WTC11 (cell line): ENCODE measurements at regions not wholly inside any gene's neighbourhood (a gene's known extent, or its start where the extent isn't known, plus 50 kb on each side); places are given as distances from the start of the nearest gene placed in this dataset.

Experiments
- ATAC-seq: fragments of 200-7000 bp; cut with Tn5 transposase; 2 replicates; pipeline ENCODE4 v1.10.0; 2021; ENCODE audit warnings: mild to moderate bottlenecking, moderate library complexity
- CTCF ChIA-PET: fragments of 300-600 bp; sonication (Branson Sonifier 250); formaldehyde crosslinking; loops from one replicate; lab custom pipeline; 2021; ENCODE audit warnings: antibody characterized with exemption; lab: Charles Lee
- POLR2A ChIA-PET: fragments of 350-600 bp; sonication (Branson Sonifier 250); formaldehyde crosslinking; loops from one replicate; lab custom pipeline; 2021; ENCODE audit warnings: antibody characterized with exemption; lab: Charles Lee
- DNase-seq: peaks from one replicate; pipeline ENCODE4 v3.0.0; 2021; ENCODE audit warnings: low spot score
- H3K27ac Mint-ChIP-seq: 2 replicates; pipeline ENCODE4 v1.8.0; 2021; ENCODE audit warnings: mixed read lengths
- H3K27me3 Mint-ChIP-seq: 2 replicates; pipeline ENCODE4 v1.8.0; 2021; ENCODE audit warnings: low read depth, mild to moderate bottlenecking, moderate library complexity, mixed read lengths
- H3K36me3 Mint-ChIP-seq: 2 replicates; pipeline ENCODE4 v1.8.0; 2021; ENCODE audit warnings: mixed read lengths
- H3K4me1 Mint-ChIP-seq: 2 replicates; pipeline ENCODE4 v1.8.0; 2022; ENCODE audit warnings: mixed read lengths
- H3K4me3 Mint-ChIP-seq: 2 replicates; pipeline ENCODE4 v1.8.0; 2021; ENCODE audit warnings: mild to moderate bottlenecking, moderate library complexity, mixed read lengths
- H3K9me3 Mint-ChIP-seq: 2 replicates; pipeline ENCODE4 v1.8.0; 2021; ENCODE audit warnings: mixed read lengths
- AR ChIP-seq: fragments of 250-450 bp; sonication (Bioruptor Pico); IDR thresholded peaks from 2 replicates; pipeline ENCODE4 v1.9.0; 2021; ENCODE audit warnings: mild to moderate bottlenecking
- CREB1 ChIP-seq: sonication (generic); formaldehyde crosslinking; IDR thresholded peaks from 2 replicates; pipeline ENCODE4 v1.8.0; 2023; ENCODE audit warnings: mild to moderate bottlenecking, missing genetic modification reagents
- E2F5 ChIP-seq: sonication (generic); formaldehyde crosslinking; IDR thresholded peaks from 2 replicates; pipeline ENCODE4 v1.8.1; 2022; ENCODE audit warnings: mild to moderate bottlenecking, moderate library complexity, missing genetic modification reagents
- FOXJ3 ChIP-seq: sonication (generic); formaldehyde crosslinking; IDR thresholded peaks from 2 replicates; pipeline ENCODE4 v1.9.0; 2021; ENCODE audit warnings: missing genetic modification reagents, mild to moderate bottlenecking, borderline replicate concordance
- FOXP1 ChIP-seq: sonication (generic); formaldehyde crosslinking; IDR thresholded peaks from 2 replicates; pipeline ENCODE4 v1.8.0; 2022; ENCODE audit warnings: missing genetic modification reagents, mild to moderate bottlenecking, moderate library complexity, borderline replicate concordance
- FOXP4 ChIP-seq: sonication (generic); formaldehyde crosslinking; IDR thresholded peaks from 2 replicates; pipeline ENCODE4 v1.8.0; 2022; ENCODE audit warnings: mild to moderate bottlenecking, missing genetic modification reagents
- NR2C2 ChIP-seq: sonication (generic); formaldehyde crosslinking; IDR thresholded peaks from 2 replicates; pipeline ENCODE4 v1.8.0; 2022; ENCODE audit warnings: mild to moderate bottlenecking, missing genetic modification reagents
- OVOL2 ChIP-seq: fragments of 250-450 bp; sonication (Bioruptor Pico); IDR thresholded peaks from 2 replicates; pipeline ENCODE4 v1.9.0; 2021; ENCODE audit warnings: mild to moderate bottlenecking, borderline replicate concordance
- PRRX2 ChIP-seq: fragments of 250-450 bp; sonication (Bioruptor Pico); IDR thresholded peaks from 2 replicates; pipeline ENCODE4 v1.8.0; 2021; ENCODE audit warnings: mild to moderate bottlenecking
- TEAD4 ChIP-seq: sonication (generic); formaldehyde crosslinking; IDR thresholded peaks from 2 replicates; pipeline ENCODE4 v1.8.0; 2022; ENCODE audit warnings: mild to moderate bottlenecking, missing genetic modification reagents
- ZNF232 ChIP-seq: sonication (generic); formaldehyde crosslinking; IDR thresholded peaks from 2 replicates; pipeline ENCODE4 v1.8.0; 2022; ENCODE audit warnings: mild to moderate bottlenecking, missing genetic modification reagents
- ZNF425 ChIP-seq: fragments of 250-450 bp; sonication (Bioruptor Pico); conservative IDR thresholded peaks from 2 replicates; pipeline ENCODE4 v1.9.0; 2021; ENCODE audit warnings: mild to moderate bottlenecking
- TF ChIP-seq, protein P1 (sequence below): fragments of 250-450 bp; sonication (Bioruptor Pico); IDR thresholded peaks from 2 replicates; pipeline ENCODE4 v1.9.0; 2021; ENCODE audit warnings: mild to moderate bottlenecking
- TF ChIP-seq, protein P2 (sequence below): sonication (generic); formaldehyde crosslinking; IDR thresholded peaks from 2 replicates; pipeline ENCODE4 v1.8.1; 2022; ENCODE audit warnings: missing genetic modification reagents, borderline replicate concordance
- TF ChIP-seq, protein P3 (sequence below): sonication (generic); formaldehyde crosslinking; IDR thresholded peaks from 2 replicates; pipeline ENCODE4 v1.8.1; 2022; ENCODE audit warnings: low read depth, missing genetic modification reagents, borderline replicate concordance
- TF ChIP-seq, protein P4 (sequence below): sonication (generic); formaldehyde crosslinking; IDR thresholded peaks from 2 replicates; pipeline ENCODE4 v1.8.0; 2022; ENCODE audit warnings: mild to moderate bottlenecking, missing genetic modification reagents
- TF ChIP-seq, protein P5 (sequence below): sonication (generic); formaldehyde crosslinking; IDR thresholded peaks from 2 replicates; pipeline ENCODE4 v1.8.0; 2022; ENCODE audit warnings: mild to moderate bottlenecking, missing genetic modification reagents
- TF ChIP-seq, protein P6 (sequence below): fragments of 250-450 bp; sonication (Bioruptor Pico); IDR thresholded peaks from 2 replicates; pipeline ENCODE4 v1.8.0; 2021; ENCODE audit warnings: mild to moderate bottlenecking

DNA sequence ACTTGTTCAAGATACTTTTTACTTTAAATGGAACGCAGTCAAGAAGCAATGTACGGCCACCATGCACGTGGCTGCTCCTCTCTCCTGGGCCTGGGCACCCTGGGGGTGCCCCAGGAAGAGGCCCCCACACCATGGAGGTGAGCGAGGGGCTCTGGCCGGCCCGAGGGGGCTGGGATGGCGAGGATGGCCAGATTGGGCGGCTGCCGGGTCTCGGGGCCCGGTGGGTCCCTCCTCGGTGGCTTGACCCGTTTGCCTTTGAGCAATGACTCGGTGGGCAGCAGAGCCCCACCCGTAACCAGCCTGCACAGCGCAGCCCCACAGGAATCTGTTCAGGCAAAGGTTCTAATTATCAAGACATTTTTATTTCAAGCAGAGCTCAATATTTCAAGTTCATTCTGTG is 167.4 kb downstream of the BRD1 start (continued):
- TF ChIP-seq FOXJ3 (CRISPR knock-in tag) (no peak), CREB1 (no peak)

DNA sequence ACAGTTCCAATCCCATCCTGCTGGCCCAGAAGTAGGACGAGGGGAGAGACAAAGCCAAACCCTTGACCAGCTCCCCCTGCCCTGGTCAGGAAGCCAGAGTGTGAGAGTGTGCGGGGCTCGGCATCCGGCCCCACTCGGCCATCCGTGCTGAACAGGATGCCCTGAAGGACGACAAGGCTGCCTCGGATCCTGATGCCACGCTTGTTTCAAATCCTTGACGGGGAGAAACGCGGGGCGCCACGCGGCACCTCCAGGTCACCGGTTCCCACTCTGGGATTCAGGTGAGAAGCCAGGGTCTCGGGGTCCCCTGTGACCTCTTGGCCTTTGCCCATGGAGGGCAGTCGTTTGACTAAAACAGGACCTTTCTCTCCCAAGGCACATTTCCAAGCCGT is 167.8 kb downstream of the BRD1 start:
- Mint-ChIP-seq H3K4me3 (no peak overlapping the region), H3K9me3 (no peaks in the 10 kb centered on the region), H3K36me3 (no peaks in the 10 kb centered on the region), H3K27me3 (no peaks in the 10 kb centered on the region; the same call in 1 of the 2 replicates), H3K27ac (no peak overlapping the region), H3K4me1 (peaks cover 29% of the 10 kb centered on the region)
- ChIA-PET POLR2A (no interaction called here), CTCF (interaction anchor here (1.3 to 2.3 kb wide), 2 partner anchors 27 to 42 kb away, joined by 3 to 6 read pairs; no protein-coding TSS in a partner anchor)
- no peak for ATAC-seq
- peak; percentile 6 for DNase-seq
- TF ChIP-seq TEAD4 (CRISPR knock-in tag): no peak
- TF ChIP-seq, protein P1, sequence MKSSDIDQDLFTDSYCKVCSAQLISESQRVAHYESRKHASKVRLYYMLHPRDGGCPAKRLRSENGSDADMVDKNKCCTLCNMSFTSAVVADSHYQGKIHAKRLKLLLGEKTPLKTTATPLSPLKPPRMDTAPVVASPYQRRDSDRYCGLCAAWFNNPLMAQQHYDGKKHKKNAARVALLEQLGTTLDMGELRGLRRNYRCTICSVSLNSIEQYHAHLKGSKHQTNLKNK (CRISPR knock-in tag): no peak
- no peak for TF ChIP-seq NR2C2 (CRISPR knock-in tag)
- TF ChIP-seq, protein P2, sequence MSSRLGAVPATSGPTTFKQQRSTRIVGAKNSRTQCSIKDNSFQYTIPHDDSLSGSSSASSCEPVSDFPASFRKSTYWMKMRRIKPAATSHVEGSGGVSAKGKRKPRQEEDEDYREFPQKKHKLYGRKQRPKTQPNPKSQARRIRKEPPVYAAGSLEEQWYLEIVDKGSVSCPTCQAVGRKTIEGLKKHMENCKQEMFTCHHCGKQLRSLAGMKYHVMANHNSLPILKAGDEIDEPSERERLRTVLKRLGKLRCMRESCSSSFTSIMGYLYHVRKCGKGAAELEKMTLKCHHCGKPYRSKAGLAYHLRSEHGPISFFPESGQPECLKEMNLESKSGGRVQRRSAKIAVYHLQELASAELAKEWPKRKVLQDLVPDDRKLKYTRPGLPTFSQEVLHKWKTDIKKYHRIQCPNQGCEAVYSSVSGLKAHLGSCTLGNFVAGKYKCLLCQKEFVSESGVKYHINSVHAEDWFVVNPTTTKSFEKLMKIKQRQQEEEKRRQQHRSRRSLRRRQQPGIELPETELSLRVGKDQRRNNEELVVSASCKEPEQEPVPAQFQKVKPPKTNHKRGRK: no peak
- TF ChIP-seq, protein P3, sequence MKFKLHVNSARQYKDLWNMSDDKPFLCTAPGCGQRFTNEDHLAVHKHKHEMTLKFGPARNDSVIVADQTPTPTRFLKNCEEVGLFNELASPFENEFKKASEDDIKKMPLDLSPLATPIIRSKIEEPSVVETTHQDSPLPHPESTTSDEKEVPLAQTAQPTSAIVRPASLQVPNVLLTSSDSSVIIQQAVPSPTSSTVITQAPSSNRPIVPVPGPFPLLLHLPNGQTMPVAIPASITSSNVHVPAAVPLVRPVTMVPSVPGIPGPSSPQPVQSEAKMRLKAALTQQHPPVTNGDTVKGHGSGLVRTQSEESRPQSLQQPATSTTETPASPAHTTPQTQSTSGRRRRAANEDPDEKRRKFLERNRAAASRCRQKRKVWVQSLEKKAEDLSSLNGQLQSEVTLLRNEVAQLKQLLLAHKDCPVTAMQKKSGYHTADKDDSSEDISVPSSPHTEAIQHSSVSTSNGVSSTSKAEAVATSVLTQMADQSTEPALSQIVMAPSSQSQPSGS: no peak
- TF ChIP-seq FOXP4 (CRISPR knock-in tag): no peak
- TF ChIP-seq OVOL2 (CRISPR knock-in tag): no peak
- no peak for TF ChIP-seq PRRX2 (CRISPR knock-in tag)
- no peak for TF ChIP-seq FOXP1 (CRISPR knock-in tag)
- TF ChIP-seq, protein P4, sequence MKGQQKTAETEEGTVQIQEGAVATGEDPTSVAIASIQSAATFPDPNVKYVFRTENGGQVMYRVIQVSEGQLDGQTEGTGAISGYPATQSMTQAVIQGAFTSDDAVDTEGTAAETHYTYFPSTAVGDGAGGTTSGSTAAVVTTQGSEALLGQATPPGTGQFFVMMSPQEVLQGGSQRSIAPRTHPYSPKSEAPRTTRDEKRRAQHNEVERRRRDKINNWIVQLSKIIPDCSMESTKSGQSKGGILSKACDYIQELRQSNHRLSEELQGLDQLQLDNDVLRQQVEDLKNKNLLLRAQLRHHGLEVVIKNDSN (CRISPR knock-in tag): no peak
- TF ChIP-seq ZNF232 (CRISPR knock-in tag): no peak
- TF ChIP-seq AR (CRISPR knock-in tag): no peak
- TF ChIP-seq E2F5 (CRISPR knock-in tag): no peak
- TF ChIP-seq, protein P5, sequence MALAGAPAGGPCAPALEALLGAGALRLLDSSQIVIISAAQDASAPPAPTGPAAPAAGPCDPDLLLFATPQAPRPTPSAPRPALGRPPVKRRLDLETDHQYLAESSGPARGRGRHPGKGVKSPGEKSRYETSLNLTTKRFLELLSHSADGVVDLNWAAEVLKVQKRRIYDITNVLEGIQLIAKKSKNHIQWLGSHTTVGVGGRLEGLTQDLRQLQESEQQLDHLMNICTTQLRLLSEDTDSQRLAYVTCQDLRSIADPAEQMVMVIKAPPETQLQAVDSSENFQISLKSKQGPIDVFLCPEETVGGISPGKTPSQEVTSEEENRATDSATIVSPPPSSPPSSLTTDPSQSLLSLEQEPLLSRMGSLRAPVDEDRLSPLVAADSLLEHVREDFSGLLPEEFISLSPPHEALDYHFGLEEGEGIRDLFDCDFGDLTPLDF: no peak
- TF ChIP-seq ZNF425: no peak
- TF ChIP-seq, protein P6, sequence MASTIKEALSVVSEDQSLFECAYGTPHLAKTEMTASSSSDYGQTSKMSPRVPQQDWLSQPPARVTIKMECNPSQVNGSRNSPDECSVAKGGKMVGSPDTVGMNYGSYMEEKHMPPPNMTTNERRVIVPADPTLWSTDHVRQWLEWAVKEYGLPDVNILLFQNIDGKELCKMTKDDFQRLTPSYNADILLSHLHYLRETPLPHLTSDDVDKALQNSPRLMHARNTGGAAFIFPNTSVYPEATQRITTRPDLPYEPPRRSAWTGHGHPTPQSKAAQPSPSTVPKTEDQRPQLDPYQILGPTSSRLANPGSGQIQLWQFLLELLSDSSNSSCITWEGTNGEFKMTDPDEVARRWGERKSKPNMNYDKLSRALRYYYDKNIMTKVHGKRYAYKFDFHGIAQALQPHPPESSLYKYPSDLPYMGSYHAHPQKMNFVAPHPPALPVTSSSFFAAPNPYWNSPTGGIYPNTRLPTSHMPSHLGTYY (CRISPR knock-in tag): no peak
